A549 (cell line): ENCODE measurements at regions not wholly inside any gene's neighbourhood (a gene's known extent, or its start where the extent isn't known, plus 50 kb on each side); places are given as distances from the start of the nearest gene placed in this dataset.

Experiments used
- CTCF ChIP-seq: fragments of >200 bp; sonication (Bioruptor Twin); formaldehyde crosslinking; IDR thresholded peaks from 3 replicates; pipeline ENCODE4 v1.5.1; 2016
- JUNB ChIP-seq: fragments of >200 bp; sonication (Bioruptor Twin); formaldehyde crosslinking; IDR thresholded peaks from 2 replicates; pipeline ENCODE4 v1.6.1; 2016
- MAZ ChIP-seq: fragments of 150-350 bp; IDR thresholded peaks from 2 replicates; pipeline ENCODE4 v1.6.1; 2014; ENCODE audit warnings: antibody characterized with exemption, low read depth, low read length, borderline replicate concordance
- PHF8 ChIP-seq: fragments of 200-600 bp; sonication (generic); IDR thresholded peaks from 2 replicates; pipeline ENCODE4 v1.6.1; 2016; ENCODE audit warnings: low read depth, mild to moderate bottlenecking, antibody characterized with exemption, moderate library complexity, borderline replicate concordance
- POLR2A ChIP-seq: IDR thresholded peaks from 2 replicates; pipeline ENCODE4 v1.6.1; 2012; ENCODE audit warnings: mild to moderate bottlenecking, low read length
- RAD21 ChIP-seq, 2 experiments: fragments of >200 bp in 1 of 2; sonication (Bioruptor Twin) in 1 of 2; formaldehyde crosslinking in 1 of 2; IDR thresholded peaks in 1 of 2; conservative IDR thresholded peaks in 1 of 2; 2 replicates in 1 of 2; 3 replicates in 1 of 2; pipeline ENCODE4 v1.6.1; 2012 to 2018; ENCODE audit warnings: inconsistent platforms in 1 of 2
- TF ChIP-seq, protein P1 (sequence below): fragments of 200-600 bp; sonication (generic); IDR thresholded peaks from 2 replicates; pipeline ENCODE4 v1.6.1; 2016; ENCODE audit warnings: antibody characterized with exemption, mild to moderate bottlenecking, moderate library complexity
- TF ChIP-seq, protein P2 (sequence below): IDR thresholded peaks from 2 replicates; pipeline ENCODE4 v1.6.1; 2012

GRCh38 chr1:105736349-105736748 lies 1320.1 kb upstream of the PRMT6 start:
- TF ChIP-seq POLR2A = no peak
- TF ChIP-seq CTCF = no peak
- TF ChIP-seq PHF8 = no peak
- TF ChIP-seq, protein P1, sequence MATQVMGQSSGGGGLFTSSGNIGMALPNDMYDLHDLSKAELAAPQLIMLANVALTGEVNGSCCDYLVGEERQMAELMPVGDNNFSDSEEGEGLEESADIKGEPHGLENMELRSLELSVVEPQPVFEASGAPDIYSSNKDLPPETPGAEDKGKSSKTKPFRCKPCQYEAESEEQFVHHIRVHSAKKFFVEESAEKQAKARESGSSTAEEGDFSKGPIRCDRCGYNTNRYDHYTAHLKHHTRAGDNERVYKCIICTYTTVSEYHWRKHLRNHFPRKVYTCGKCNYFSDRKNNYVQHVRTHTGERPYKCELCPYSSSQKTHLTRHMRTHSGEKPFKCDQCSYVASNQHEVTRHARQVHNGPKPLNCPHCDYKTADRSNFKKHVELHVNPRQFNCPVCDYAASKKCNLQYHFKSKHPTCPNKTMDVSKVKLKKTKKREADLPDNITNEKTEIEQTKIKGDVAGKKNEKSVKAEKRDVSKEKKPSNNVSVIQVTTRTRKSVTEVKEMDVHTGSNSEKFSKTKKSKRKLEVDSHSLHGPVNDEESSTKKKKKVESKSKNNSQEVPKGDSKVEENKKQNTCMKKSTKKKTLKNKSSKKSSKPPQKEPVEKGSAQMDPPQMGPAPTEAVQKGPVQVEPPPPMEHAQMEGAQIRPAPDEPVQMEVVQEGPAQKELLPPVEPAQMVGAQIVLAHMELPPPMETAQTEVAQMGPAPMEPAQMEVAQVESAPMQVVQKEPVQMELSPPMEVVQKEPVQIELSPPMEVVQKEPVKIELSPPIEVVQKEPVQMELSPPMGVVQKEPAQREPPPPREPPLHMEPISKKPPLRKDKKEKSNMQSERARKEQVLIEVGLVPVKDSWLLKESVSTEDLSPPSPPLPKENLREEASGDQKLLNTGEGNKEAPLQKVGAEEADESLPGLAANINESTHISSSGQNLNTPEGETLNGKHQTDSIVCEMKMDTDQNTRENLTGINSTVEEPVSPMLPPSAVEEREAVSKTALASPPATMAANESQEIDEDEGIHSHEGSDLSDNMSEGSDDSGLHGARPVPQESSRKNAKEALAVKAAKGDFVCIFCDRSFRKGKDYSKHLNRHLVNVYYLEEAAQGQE = no peak
- TF ChIP-seq JUNB = no peak
- no peak for TF ChIP-seq RAD21 (conservative IDR thresholded peaks at IDR 0.05 in 1 of 2, IDR thresholded peaks at IDR 0.05 in 1 of 2)
- TF ChIP-seq, protein P2, sequence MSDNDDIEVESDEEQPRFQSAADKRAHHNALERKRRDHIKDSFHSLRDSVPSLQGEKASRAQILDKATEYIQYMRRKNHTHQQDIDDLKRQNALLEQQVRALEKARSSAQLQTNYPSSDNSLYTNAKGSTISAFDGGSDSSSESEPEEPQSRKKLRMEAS = no peak
- TF ChIP-seq MAZ = no peak
